Astrocyte of the cerebellum (primary cell): ENCODE measurements at regions not wholly inside any gene's neighbourhood (a gene's known extent, or its start where the extent isn't known, plus 50 kb on each side); places are given as distances from the start of the nearest gene placed in this dataset.

Source experiments
- DNase-seq: peaks from one replicate; pipeline ENCODE4 v3.0.0-alpha.2; 2011; ENCODE audit warnings: low read depth
- H3K4me3 ChIP-seq: 2 replicates; pipeline ENCODE4 v1.5.1; 2011; ENCODE audit warnings: mild to moderate bottlenecking, low read depth, low read length, moderate library complexity
- CTCF ChIP-seq: IDR thresholded peaks from 2 replicates; pipeline ENCODE4 v1.5.1; 2012; ENCODE audit warnings: low read length, low read depth, moderate library complexity, mild to moderate bottlenecking; ENCODE audit errors: missing control alignments
- in situ Hi-C: cut with HindIII; loops from 2 replicates; pipeline ENCODE4 v1.10.0; 2017; ENCODE audit warnings: low sequenced_read_pairs

- H3K4me3 ChIP-seq, result no peak overlapping the region
- in situ Hi-C loops, result loop anchor here (5.0 kb wide), 1 partner anchor 77 kb away; no protein-coding TSS in a partner anchor
- TF ChIP-seq CTCF, result no peak
- DNase-seq, result peak; percentile 15
Measured at GRCh38 chr10:89845541-89846280, 144.3 kb downstream of the KIF20B start.

DNA sequence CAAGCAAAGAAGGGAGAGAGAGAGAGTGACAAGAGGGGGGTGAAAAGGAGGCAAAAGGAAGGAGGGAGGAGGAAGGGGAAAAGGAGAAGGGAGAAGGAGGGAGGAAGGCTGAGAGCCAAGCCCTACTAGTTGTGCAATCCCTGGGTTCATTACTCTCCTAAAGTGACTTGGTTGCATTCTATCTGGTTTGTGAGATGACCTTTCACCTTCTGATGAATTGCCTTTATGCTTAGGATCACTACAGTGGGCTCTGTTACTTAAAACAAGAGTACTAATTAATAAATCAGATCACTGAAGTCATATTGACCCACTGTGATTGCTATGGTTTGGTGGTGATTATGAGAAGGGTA, 144.9 kb downstream of the KIF20B start:
- no peak for DNase-seq
- H3K4me3 ChIP-seq, result no peak overlapping the region
- TF ChIP-seq CTCF, result no peak
- in situ Hi-C loops, result loop anchor here (5.0 kb wide), 1 partner anchor 76 kb away; no protein-coding TSS in a partner anchor

DNA sequence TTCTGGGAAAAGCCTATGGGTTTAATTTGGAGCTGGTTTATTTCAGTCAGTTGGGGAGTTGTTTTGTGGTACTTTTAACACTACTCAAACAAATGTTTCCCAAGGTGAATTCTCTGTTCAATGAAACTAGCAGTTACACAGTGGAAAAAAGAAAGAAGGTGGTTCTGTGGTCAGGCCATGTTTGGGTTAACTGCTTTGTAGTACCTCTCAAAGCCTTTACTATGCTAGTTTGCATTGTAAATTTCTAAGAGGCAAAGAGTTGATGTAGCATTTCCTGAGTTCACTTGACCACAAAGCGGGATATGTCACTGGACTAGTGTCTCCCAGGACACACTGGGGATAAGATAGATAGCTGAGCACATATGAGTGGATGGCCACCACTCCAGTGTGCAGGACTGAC, 145.4 kb downstream of the KIF20B start:
- no peak overlapping the region for H3K4me3 ChIP-seq
- TF ChIP-seq CTCF, result no peak
- DNase-seq, result no peak
- in situ Hi-C loops, result loop anchor here (5.0 kb wide), 1 partner anchor 76 kb away; no protein-coding TSS in a partner anchor

DNA sequence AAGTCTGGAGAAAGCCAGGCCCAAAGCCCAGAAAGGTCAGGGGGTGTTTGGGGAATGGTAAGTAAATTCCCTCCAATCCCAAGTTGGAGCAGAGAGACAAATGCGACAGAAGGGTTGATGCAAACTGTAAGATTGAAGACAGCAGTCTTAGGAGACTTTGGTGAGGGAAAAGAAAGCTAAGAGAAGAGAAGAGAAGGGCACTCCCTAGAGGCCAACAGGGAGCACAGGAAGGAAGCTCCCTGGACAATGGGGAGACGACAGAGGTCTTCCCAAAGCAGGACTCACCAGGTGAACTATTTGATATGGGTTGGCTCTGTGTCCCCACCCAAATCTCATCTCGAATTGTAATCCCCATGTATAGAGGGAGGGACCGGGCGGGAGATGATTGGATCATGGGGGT, 151.5 kb downstream of the KIF20B start:
- no peak for TF ChIP-seq CTCF
- DNase-seq, result no peak
- in situ Hi-C loops, result no loop called here
- H3K4me3 ChIP-seq, result no peak overlapping the region

- in situ Hi-C loops, result no loop called here
- peak; percentile 11 for TF ChIP-seq CTCF
- DNase-seq, result no peak
- no peak overlapping the region for H3K4me3 ChIP-seq
Measured at GRCh38 chr10:89853781-89854191, 152.4 kb downstream of the KIF20B start.

DNA sequence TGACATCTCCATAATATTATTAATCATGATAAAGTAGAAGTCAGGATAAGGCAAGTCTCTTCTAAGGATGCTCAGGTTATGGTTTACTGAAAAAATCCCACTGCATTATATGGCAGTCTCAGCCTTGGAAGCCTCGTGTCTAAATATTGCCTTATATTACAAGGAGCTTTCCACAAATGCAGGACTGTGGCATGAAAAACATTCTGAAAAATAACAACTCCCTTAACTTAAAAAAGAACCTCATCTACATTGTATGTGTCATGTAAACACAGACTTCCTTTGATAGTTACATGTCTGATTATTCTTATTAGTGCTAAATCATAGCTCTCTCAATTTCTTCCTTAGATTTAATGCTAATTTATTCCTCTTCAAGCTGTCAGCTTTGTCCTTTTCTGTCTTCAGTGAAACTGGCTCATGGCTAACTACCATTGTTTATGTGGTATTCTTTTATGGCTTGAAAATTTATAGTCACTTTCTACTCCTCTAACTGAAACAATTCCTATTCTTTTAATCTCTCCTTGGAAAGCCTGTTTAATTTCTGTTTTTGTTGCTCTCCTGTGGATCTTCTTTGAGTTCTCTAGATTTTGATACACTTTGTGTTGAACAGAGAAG, 156.1 kb downstream of the KIF20B start:
- no peak overlapping the region for H3K4me3 ChIP-seq
- DNase-seq, result no peak
- in situ Hi-C loops, result no loop called here
- no peak for TF ChIP-seq CTCF
